ENCODE measurements at regions not wholly inside any gene's neighbourhood (a gene's known extent, or its start where the extent isn't known, plus 50 kb on each side); places are given as distances from the start of the nearest gene placed in this dataset.

DNA sequence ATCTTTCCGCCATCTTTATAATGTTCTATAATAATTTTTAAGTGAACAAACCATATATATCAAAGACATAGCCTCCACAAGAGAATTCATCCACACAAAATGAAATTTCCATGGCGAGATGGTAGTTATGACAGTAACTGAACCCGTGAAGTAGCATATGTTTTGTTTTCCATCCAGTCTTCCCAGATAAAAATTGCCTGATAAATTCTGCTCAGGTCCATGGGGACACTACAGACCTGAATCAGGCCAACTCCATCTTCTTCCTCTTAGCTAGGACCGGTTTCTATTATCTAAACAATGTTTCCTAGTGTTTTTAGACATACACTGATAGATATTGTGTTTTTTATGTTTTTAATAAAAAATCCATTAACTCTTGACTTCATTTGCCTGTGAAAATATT lies 235.7 kb downstream of the PLK2 start:
- Histone ChIP-seq H3K9me3 (no peaks in the 10 kb centered on the region), H3K4me3 (peak overlapping the region in 1 of 2 donors; percentile 41), H3K27me3 (no peaks in the 10 kb centered on the region), H3K4me1 (peaks cover 0 to 26% of the 10 kb centered on the region in 2 donors), H3K36me3 (no peaks in the 10 kb centered on the region), H3K27ac (peak overlapping the region; percentile 88)
- TF ChIP-seq CTCF (IDR thresholded peaks at IDR 0.05): no peak
- intact Hi-C loops (cut with DNase I): loop anchor here (10.0 kb wide), 1 partner anchor 929 kb away; no protein-coding TSS in a partner anchor
- no peak for DNase-seq (ENCODE audit: low spot score in 2 of 2)

GRCh38 chr5:58215364-58215763 lies 244.5 kb downstream of the PLK2 start:
- DNase-seq (ENCODE audit: low spot score in 2 of 2): no peak
- H3K4me3 ChIP-seq: no peak overlapping the region
- H3K4me1 ChIP-seq: no peaks in the 10 kb centered on the region
- no peaks in the 10 kb centered on the region for H3K36me3 ChIP-seq
- no peak overlapping the region for H3K27ac ChIP-seq
- no peaks in the 10 kb centered on the region for H3K27me3 ChIP-seq
- TF ChIP-seq CTCF (IDR thresholded peaks at IDR 0.05): no peak
- H3K9me3 ChIP-seq: no peaks in the 10 kb centered on the region
- intact Hi-C loops (cut with DNase I): no loop called here

DNA sequence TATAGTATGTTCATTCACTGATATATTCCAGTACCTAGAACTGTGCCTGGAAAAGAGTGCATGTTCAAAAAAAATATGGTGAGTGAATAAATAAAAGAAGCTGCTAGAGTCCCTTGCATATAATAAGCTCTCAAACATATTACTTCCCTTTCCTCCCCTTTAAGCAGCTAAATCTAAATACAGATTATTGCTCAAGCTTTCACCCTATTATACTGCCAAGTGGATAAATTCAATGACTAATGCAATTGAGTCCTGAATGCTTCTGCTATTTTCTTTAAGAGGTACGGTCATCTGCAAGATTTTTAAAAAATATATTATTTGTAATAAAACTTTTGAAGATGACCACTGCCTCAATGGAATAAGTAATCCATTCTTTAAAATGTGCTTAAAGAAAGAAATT lies 248.4 kb downstream of the PLK2 start:
- Histone ChIP-seq H3K36me3 (no peaks in the 10 kb centered on the region), H3K27me3 (no peaks in the 10 kb centered on the region), H3K27ac (no peak overlapping the region), H3K4me3 (no peak overlapping the region), H3K9me3 (no peaks in the 10 kb centered on the region), H3K4me1 (no peaks in the 10 kb centered on the region)
- DNase-seq (ENCODE audit: low spot score in 2 of 2): no peak
- intact Hi-C loops (cut with DNase I): no loop called here
- TF ChIP-seq CTCF (IDR thresholded peaks at IDR 0.05): no peak

- H3K27ac ChIP-seq: no peak overlapping the region
These were observed 251.2 kb downstream of the PLK2 start for GRCh38 chr5:58208674-58209073.

DNA sequence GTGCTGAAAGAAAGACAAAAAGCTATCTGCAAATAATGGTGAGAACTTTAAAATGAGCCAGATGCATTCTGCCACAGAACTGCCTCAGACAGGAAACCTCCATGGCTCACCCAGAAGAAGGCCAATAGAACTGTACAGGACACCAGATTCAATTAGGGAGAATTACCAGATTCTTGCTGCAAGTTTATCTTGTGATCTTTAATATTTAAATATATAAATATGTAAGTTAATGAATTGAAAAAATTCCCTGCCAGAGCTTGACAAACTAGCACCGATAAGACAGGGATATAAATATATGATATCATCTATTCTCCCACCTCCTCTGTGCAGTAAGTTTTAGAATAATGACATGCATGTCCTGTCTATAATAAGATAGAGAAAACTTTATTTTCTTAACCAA lies 252.8 kb downstream of the PLK2 start:
- Histone ChIP-seq H3K27ac (no peak overlapping the region), H3K4me3 (no peak overlapping the region), H3K9me3 (no peaks in the 10 kb centered on the region), H3K4me1 (no peaks in the 10 kb centered on the region), H3K27me3 (no peaks in the 10 kb centered on the region), H3K36me3 (no peaks in the 10 kb centered on the region)
- TF ChIP-seq CTCF (IDR thresholded peaks at IDR 0.05): no peak
- DNase-seq (ENCODE audit: low spot score in 2 of 2): no peak
- intact Hi-C loops (cut with DNase I): no loop called here

More at GRCh38 chr5:58208674-58209073, 251.2 kb downstream of the PLK2 start:
- H3K4me3 ChIP-seq: no peak overlapping the region
- no peaks in the 10 kb centered on the region for H3K27me3 ChIP-seq
- no peaks in the 10 kb centered on the region for H3K36me3 ChIP-seq
- intact Hi-C loops (cut with DNase I): no loop called here
- DNase-seq (ENCODE audit: low spot score in 2 of 2): no peak
- H3K9me3 ChIP-seq: no peaks in the 10 kb centered on the region
- TF ChIP-seq CTCF (IDR thresholded peaks at IDR 0.05): no peak
- H3K4me1 ChIP-seq: no peaks in the 10 kb centered on the region

DNA sequence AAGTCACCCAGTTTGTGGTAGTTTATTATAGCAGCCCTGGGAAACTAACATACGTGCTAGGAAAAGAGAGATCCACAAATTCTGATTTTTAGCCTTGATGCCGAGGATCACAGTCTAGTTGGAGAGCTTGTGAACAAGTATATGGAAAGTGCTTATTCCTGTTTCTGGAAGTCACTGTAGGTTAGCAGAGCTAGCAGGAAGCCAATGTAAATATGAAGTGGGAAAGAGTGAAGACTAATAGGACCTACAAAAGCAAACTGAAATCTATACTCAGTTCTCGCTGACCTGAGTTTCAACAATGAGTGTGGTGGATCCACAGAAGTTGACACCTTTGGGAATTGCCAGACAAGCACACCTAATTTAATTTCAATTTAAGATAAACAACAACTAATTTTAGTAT lies 254.9 kb downstream of the PLK2 start:
- intact Hi-C loops (cut with DNase I): no loop called here
- H3K27me3 ChIP-seq: no peaks in the 10 kb centered on the region
- H3K4me3 ChIP-seq: no peak overlapping the region
- peak overlapping the region; percentile 42 to 54 for H3K27ac ChIP-seq
- DNase-seq (ENCODE audit: low spot score in 2 of 2): no peak
- no peak for TF ChIP-seq CTCF (IDR thresholded peaks at IDR 0.05)
- H3K9me3 ChIP-seq: no peaks in the 10 kb centered on the region
- no peaks in the 10 kb centered on the region for H3K4me1 ChIP-seq
- no peaks in the 10 kb centered on the region for H3K36me3 ChIP-seq
